Trophoblast cell (in vitro differentiated cells and primary cell): ENCODE measurements at regions not wholly inside any gene's neighbourhood (a gene's known extent, or its start where the extent isn't known, plus 50 kb on each side); places are given as distances from the start of the nearest gene placed in this dataset.

Experiments used
- DNase-seq, 2 donors: peaks; one replicate each; pipeline ENCODE4 v3.0.0-alpha.2; 2016
- H2AFZ ChIP-seq: 2 replicates; pipeline ENCODE4 v1.6.1; 2013; ENCODE audit warnings: low read length, moderate library complexity, mild to moderate bottlenecking; ENCODE audit not compliant: insufficient read depth, poor library complexity
- H2AK5ac ChIP-seq: 2 replicates; pipeline ENCODE4 v1.6.1; 2013; ENCODE audit warnings: mild to moderate bottlenecking, low read length
- H2BK120ac ChIP-seq: 2 replicates; pipeline ENCODE4 v1.6.1; 2013; ENCODE audit warnings: low read length, mild to moderate bottlenecking, moderate library complexity; ENCODE audit not compliant: insufficient read depth, poor library complexity
- H2BK12ac ChIP-seq: 2 replicates; pipeline ENCODE4 v1.6.1; 2013; ENCODE audit warnings: mild to moderate bottlenecking, low read length, moderate library complexity
- H2BK5ac ChIP-seq: 2 replicates; pipeline ENCODE4 v1.6.1; 2013; ENCODE audit warnings: low read length, low read depth, moderate library complexity, mild to moderate bottlenecking; ENCODE audit not compliant: poor library complexity
- H3K14ac ChIP-seq: 2 replicates; pipeline ENCODE4 v1.6.1; 2013; ENCODE audit warnings: mild to moderate bottlenecking, low read length
- H3K18ac ChIP-seq: 2 replicates; pipeline ENCODE4 v1.6.1; 2013; ENCODE audit warnings: mild to moderate bottlenecking, low read length
- H3K23ac ChIP-seq: 2 replicates; pipeline ENCODE4 v1.6.1; 2013; ENCODE audit warnings: low read length
- H3K27ac ChIP-seq: 2 replicates; pipeline ENCODE4 v1.5.1; 2013; ENCODE audit warnings: low read depth, mild to moderate bottlenecking, inconsistent platforms, low read length, moderate library complexity
- H3K27me3 ChIP-seq: 2 replicates; pipeline ENCODE4 v1.6.1; 2013; ENCODE audit warnings: inconsistent platforms, mild to moderate bottlenecking, low read length, moderate library complexity; ENCODE audit not compliant: insufficient read depth
- H3K36me3 ChIP-seq, 2 experiments: 1 replicate in 1 of 2; 2 replicates in 1 of 2; pipeline ENCODE4 v1.6.1; 2013; ENCODE audit warnings: low read length in 2 of 2, mild to moderate bottlenecking in 2 of 2, moderate library complexity in 1 of 2; ENCODE audit not compliant: insufficient read depth in 2 of 2, control insufficient read depth in 1 of 2
- H3K4ac ChIP-seq: 2 replicates; pipeline ENCODE4 v1.6.1; 2013; ENCODE audit warnings: low read depth, mild to moderate bottlenecking, low read length, moderate library complexity
- H3K4me1 ChIP-seq, 2 experiments: 1 replicate in 1 of 2; 2 replicates in 1 of 2; pipeline ENCODE4 v1.6.1; 2013; ENCODE audit warnings: low read length in 2 of 2, mild to moderate bottlenecking in 2 of 2, moderate library complexity in 1 of 2; ENCODE audit not compliant: insufficient read depth in 2 of 2, control insufficient read depth in 1 of 2
- H3K4me2 ChIP-seq: 2 replicates; pipeline ENCODE4 v1.6.1; 2013; ENCODE audit warnings: inconsistent platforms, mild to moderate bottlenecking, low read length, moderate library complexity
- H3K4me3 ChIP-seq: 2 replicates; pipeline ENCODE4 v1.5.1; 2013; ENCODE audit warnings: mild to moderate bottlenecking, low read depth, low read length, inconsistent platforms
- H3K79me1 ChIP-seq: one replicate; pipeline ENCODE4 v1.6.1; 2013; ENCODE audit warnings: low read length
- H3K79me2 ChIP-seq: 2 replicates; pipeline ENCODE4 v1.6.1; 2013; ENCODE audit warnings: low read length, mild to moderate bottlenecking; ENCODE audit not compliant: control insufficient read depth, insufficient read depth, poor library complexity
- H3K9ac ChIP-seq: 2 replicates; pipeline ENCODE4 v1.6.1; 2013; ENCODE audit warnings: mild to moderate bottlenecking, low read length
- H3K9me3 ChIP-seq: 2 replicates; pipeline ENCODE4 v1.6.1; 2013; ENCODE audit warnings: low read depth, mild to moderate bottlenecking, control low read depth, inconsistent platforms, low read length; ENCODE audit not compliant: insufficient read depth
- H4K12ac ChIP-seq: 2 replicates; pipeline ENCODE4 v1.6.1; 2013; ENCODE audit warnings: low read depth, mild to moderate bottlenecking, low read length, moderate library complexity
- H4K8ac ChIP-seq: 2 replicates; pipeline ENCODE4 v1.6.1; 2013; ENCODE audit warnings: low read depth, mild to moderate bottlenecking, low read length, moderate library complexity
- H4K91ac ChIP-seq: one replicate; pipeline ENCODE4 v1.6.1; 2013; ENCODE audit warnings: low read depth, mild to moderate bottlenecking, low read length, moderate library complexity
- WGBS: extraction: QIAGEN DNeasy Blood & Tissue Kit; methylation state at CpG from one replicate; pipeline ENCODE4 v1.1.7; 2013; ENCODE audit warnings: missing lambda C conversion rate; ENCODE audit not compliant: insufficient read length, insufficient coverage; ENCODE audit errors: extremely low coverage; 5-methylcytosine and 5-hydroxymethylcytosine counted together

GRCh38 chr15:70424937-70425411 is 327.3 kb upstream of the TLE3 start:
- Histone ChIP-seq H3K27ac (no peak overlapping the region), H2BK5ac (no peak overlapping the region), H2AFZ (no peak overlapping the region), H3K79me1 (peaks cover 4% of the 10 kb centered on the region), H3K4me1 (peaks cover 9 to 12% of the 10 kb centered on the region in 2 experiments), H3K9me3 (no peaks in the 10 kb centered on the region), H3K4me3 (no peak overlapping the region), H3K23ac (no peak overlapping the region), H3K14ac (no peak overlapping the region), H3K79me2 (no peaks in the 10 kb centered on the region), H3K4me2 (no peak overlapping the region), H3K36me3 (no peaks in the 10 kb centered on the region), H2BK120ac (no peak overlapping the region), H3K4ac (no peak overlapping the region), H4K8ac (no peak overlapping the region), H2BK12ac (no peak overlapping the region), H3K18ac (no peak overlapping the region), H4K12ac (no peak overlapping the region), H3K9ac (no peak overlapping the region), H4K91ac (no peak overlapping the region), H2AK5ac (no peak overlapping the region), H3K27me3 (no peaks in the 10 kb centered on the region)
- DNase-seq: no peak
- no CpG with 5 or more reads among the region's 4 CpGs for WGBS

GRCh38 chr15:70423267-70423666 is 325.6 kb upstream of the TLE3 start:
- H3K79me2 ChIP-seq: no peaks in the 10 kb centered on the region
- H3K14ac ChIP-seq: no peak overlapping the region
- H4K91ac ChIP-seq: no peak overlapping the region
- no peak overlapping the region for H3K9ac ChIP-seq
- no peak overlapping the region for H3K23ac ChIP-seq
- no peak overlapping the region for H3K18ac ChIP-seq
- WGBS: no CpG with 5 or more reads among the region's 2 CpGs
- H3K4me1 ChIP-seq: peaks cover 7 to 12% of the 10 kb centered on the region in 2 experiments
- no peak overlapping the region for H3K4ac ChIP-seq
- no peak overlapping the region for H2BK12ac ChIP-seq
- no peak overlapping the region for H2BK5ac ChIP-seq
- H2BK120ac ChIP-seq: no peak overlapping the region
- no peak overlapping the region for H4K8ac ChIP-seq
- no peak for DNase-seq
- peaks cover 2% of the 10 kb centered on the region for H3K79me1 ChIP-seq
- H2AK5ac ChIP-seq: no peak overlapping the region
- no peaks in the 10 kb centered on the region for H3K36me3 ChIP-seq
- no peak overlapping the region for H3K4me2 ChIP-seq
- no peak overlapping the region for H3K27ac ChIP-seq
- H2AFZ ChIP-seq: no peak overlapping the region
- no peak overlapping the region for H4K12ac ChIP-seq
- no peaks in the 10 kb centered on the region for H3K9me3 ChIP-seq
- no peak overlapping the region for H3K4me3 ChIP-seq
- no peaks in the 10 kb centered on the region for H3K27me3 ChIP-seq

GRCh38 chr15:70422342-70422741 is 324.6 kb upstream of the TLE3 start:
- H3K23ac ChIP-seq: no peak overlapping the region
- H2BK5ac ChIP-seq: no peak overlapping the region
- DNase-seq: peak in 1 of 2 donors; percentile 50
- H3K4me3 ChIP-seq: no peak overlapping the region
- no peak overlapping the region for H3K9ac ChIP-seq
- no peak overlapping the region for H3K4me2 ChIP-seq
- H3K14ac ChIP-seq: no peak overlapping the region
- no peaks in the 10 kb centered on the region for H3K79me2 ChIP-seq
- no peak overlapping the region for H2AK5ac ChIP-seq
- no peaks in the 10 kb centered on the region for H3K9me3 ChIP-seq
- WGBS: no CpG with 5 or more reads among the region's 4 CpGs
- H4K91ac ChIP-seq: no peak overlapping the region
- H2BK120ac ChIP-seq: no peak overlapping the region
- no peak overlapping the region for H3K4ac ChIP-seq
- H3K27ac ChIP-seq: no peak overlapping the region
- no peak overlapping the region for H2AFZ ChIP-seq
- no peak overlapping the region for H4K12ac ChIP-seq
- no peaks in the 10 kb centered on the region for H3K27me3 ChIP-seq
- no peaks in the 10 kb centered on the region for H3K36me3 ChIP-seq
- H2BK12ac ChIP-seq: no peak overlapping the region
- H3K79me1 ChIP-seq: no peaks in the 10 kb centered on the region
- H4K8ac ChIP-seq: no peak overlapping the region
- peaks cover 4 to 7% of the 10 kb centered on the region in 2 experiments for H3K4me1 ChIP-seq
- H3K18ac ChIP-seq: no peak overlapping the region

GRCh38 chr15:70420948-70421482 is 323.3 kb upstream of the TLE3 start:
- Histone ChIP-seq H4K91ac (no peak overlapping the region), H3K27me3 (no peaks in the 10 kb centered on the region), H3K4me1 (peaks cover 3 to 6% of the 10 kb centered on the region in 2 experiments), H3K4me2 (no peak overlapping the region), H2BK12ac (no peak overlapping the region), H3K23ac (no peak overlapping the region), H3K79me2 (no peaks in the 10 kb centered on the region), H4K12ac (no peak overlapping the region), H2BK5ac (no peak overlapping the region), H3K14ac (no peak overlapping the region), H3K9ac (no peak overlapping the region), H4K8ac (no peak overlapping the region), H3K27ac (no peak overlapping the region), H3K4ac (no peak overlapping the region), H3K79me1 (no peaks in the 10 kb centered on the region), H2BK120ac (no peak overlapping the region), H3K4me3 (no peak overlapping the region), H3K9me3 (no peaks in the 10 kb centered on the region), H2AK5ac (no peak overlapping the region), H3K36me3 (no peaks in the 10 kb centered on the region), H3K18ac (no peak overlapping the region), H2AFZ (no peak overlapping the region)
- WGBS: no CpG with 5 or more reads among the region's 5 CpGs
- peak in 1 of 2 donors; percentile 41 for DNase-seq
